ENCODE measurements at regions not wholly inside any gene's neighbourhood (a gene's known extent, or its start where the extent isn't known, plus 50 kb on each side); places are given as distances from the start of the nearest gene placed in this dataset.

- no peak for TF ChIP-seq CTCF (IDR thresholded peaks at IDR 0.05)
- TF ChIP-seq EZH2 (IDR thresholded peaks at IDR 0.05; ENCODE audit: borderline replicate concordance, insufficient read depth, low read depth, low read length, poor library complexity, severe bottlenecking), result no peak
These were observed 264.9 kb downstream of the PIK3R1 start for GRCh38 chr5:68480335-68480940.
